IPS-18a (cell line): ENCODE measurements at regions not wholly inside any gene's neighbourhood (a gene's known extent, or its start where the extent isn't known, plus 50 kb on each side); places are given as distances from the start of the nearest gene placed in this dataset.
"Not testable (repeated sequence)": the region's sequence is repeated elsewhere in the genome, so short reads cannot be mapped to it uniquely, and the experiment has no call there.

Source experiments
- H3K27ac ChIP-seq: one replicate; pipeline ENCODE4 v1.5.1; 2013; ENCODE audit warnings: low read length
- H3K27me3 ChIP-seq: one replicate; pipeline ENCODE4 v1.6.1; 2013; ENCODE audit warnings: mild to moderate bottlenecking, low read length; ENCODE audit not compliant: control insufficient read depth, insufficient read depth
- H3K36me3 ChIP-seq: one replicate; pipeline ENCODE4 v1.6.1; 2013; ENCODE audit warnings: low read depth, low read length; ENCODE audit not compliant: control insufficient read depth
- H3K4me1 ChIP-seq: one replicate; pipeline ENCODE4 v1.6.1; 2013; ENCODE audit warnings: low read depth, low read length; ENCODE audit not compliant: control insufficient read depth
- H3K4me3 ChIP-seq: one replicate; pipeline ENCODE4 v1.5.1; 2013; ENCODE audit warnings: low read length
- H3K9ac ChIP-seq: one replicate; pipeline ENCODE4 v1.6.1; 2013; ENCODE audit warnings: mild to moderate bottlenecking, low read length, moderate library complexity
- H3K9me3 ChIP-seq: one replicate; pipeline ENCODE4 v1.6.1; 2013; ENCODE audit warnings: low read depth, low read length; ENCODE audit not compliant: control insufficient read depth

GRCh38 chr18:51569561-51569960 lies 372.1 kb upstream of the MEX3C start:
- Histone ChIP-seq H3K4me3 (no peak overlapping the region), H3K9ac (no peak overlapping the region), H3K4me1 (peaks cover 8% of the 10 kb centered on the region), H3K36me3 (no peaks in the 10 kb centered on the region), H3K27ac (no peak overlapping the region), H3K9me3 (no peaks in the 10 kb centered on the region), H3K27me3 (no peaks in the 10 kb centered on the region)

DNA sequence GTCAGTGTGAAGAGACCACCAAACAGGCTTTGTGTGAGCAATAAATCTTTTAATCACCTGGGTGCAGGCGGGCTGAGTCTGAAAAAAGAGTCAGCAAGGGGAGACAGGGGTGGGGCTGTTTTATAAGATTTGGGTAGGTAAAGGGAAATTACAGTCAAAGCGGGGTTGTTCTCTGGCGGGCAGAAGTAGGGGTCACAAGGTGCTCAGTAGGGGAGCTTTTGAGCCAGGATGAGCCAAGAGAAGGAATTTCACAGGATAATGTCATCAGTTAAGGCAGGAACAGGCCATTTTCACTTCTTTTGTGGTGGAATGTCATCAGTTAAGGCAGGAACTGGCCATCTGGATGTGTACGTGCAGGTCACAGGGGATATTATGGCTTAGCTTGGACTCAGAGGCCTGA lies 372.6 kb upstream of the MEX3C start:
- not testable (repeated sequence) for H3K4me3 ChIP-seq, H3K9ac ChIP-seq, H3K9me3 ChIP-seq, H3K4me1 ChIP-seq, H3K27me3 ChIP-seq, H3K27ac ChIP-seq, H3K36me3 ChIP-seq

- not testable (repeated sequence) for H3K4me1 ChIP-seq, H3K27me3 ChIP-seq, H3K9me3 ChIP-seq
Observed at GRCh38 chr18:51573886-51574285, 376.4 kb upstream of the MEX3C start.

GRCh38 chr18:51575171-51575570 lies 377.7 kb upstream of the MEX3C start:
- Histone ChIP-seq H3K4me3 (no peak overlapping the region), H3K27ac (no peak overlapping the region), H3K9me3 (no peaks in the 10 kb centered on the region), H3K9ac (no peak overlapping the region), H3K4me1 (no peaks in the 10 kb centered on the region), H3K36me3 (no peaks in the 10 kb centered on the region), H3K27me3 (no peaks in the 10 kb centered on the region)

More at GRCh38 chr18:51573886-51574285, 376.4 kb upstream of the MEX3C start:
- not testable (repeated sequence) for H3K36me3 ChIP-seq, H3K4me3 ChIP-seq, H3K27ac ChIP-seq, H3K9ac ChIP-seq

DNA sequence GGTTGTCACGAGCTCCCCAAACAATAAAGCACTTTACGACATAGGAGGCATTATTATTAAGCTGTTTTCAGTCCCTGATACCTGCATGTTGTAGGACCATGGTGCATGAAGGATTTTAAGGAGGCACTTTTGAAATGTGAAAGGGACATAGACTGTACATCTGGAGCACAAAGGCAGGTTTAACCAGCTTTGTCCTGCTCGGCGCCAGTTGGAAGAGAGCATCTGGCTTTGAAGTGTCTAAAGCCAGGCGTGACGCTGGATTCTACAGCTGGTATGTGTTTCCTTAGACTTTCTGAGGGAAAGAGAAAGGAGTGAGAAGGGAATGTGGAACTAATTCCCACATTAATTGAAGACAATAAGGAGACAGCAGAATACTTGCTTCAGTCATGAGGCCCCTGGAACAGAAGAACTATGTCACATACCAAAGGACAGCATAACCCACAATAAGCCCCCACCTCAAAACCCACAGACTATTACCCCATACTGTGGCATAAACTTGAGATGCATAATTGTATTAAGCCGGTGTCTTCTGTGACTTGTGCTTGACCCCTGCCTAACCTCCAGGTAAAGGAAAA lies 381.0 kb upstream of the MEX3C start:
- no peaks in the 10 kb centered on the region for H3K36me3 ChIP-seq
- no peak overlapping the region for H3K27ac ChIP-seq
- H3K27me3 ChIP-seq, result no peaks in the 10 kb centered on the region
- no peak overlapping the region for H3K9ac ChIP-seq
- no peaks in the 10 kb centered on the region for H3K4me1 ChIP-seq
- H3K4me3 ChIP-seq, result no peak overlapping the region
- no peaks in the 10 kb centered on the region for H3K9me3 ChIP-seq

DNA sequence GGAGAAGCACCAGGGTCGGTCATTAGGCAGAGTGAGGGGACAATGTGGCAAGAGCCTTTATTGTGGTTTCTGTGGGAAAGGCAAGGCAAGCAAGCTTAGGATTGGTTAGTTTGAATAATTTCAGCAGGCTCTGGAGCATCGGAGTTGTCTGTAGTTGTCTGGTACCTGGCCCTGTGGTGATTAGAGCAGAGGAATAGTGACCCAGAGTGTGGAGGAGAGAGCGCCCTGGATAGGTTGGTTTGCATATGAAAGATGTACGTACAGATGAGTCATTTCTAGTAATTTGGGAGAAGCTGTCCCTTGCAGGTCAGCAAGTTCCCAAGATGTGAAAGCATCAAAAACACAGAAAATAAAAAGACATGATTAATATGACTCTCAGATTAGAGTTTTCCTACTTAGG lies 383.1 kb upstream of the MEX3C start:
- no peak overlapping the region for H3K4me3 ChIP-seq
- no peaks in the 10 kb centered on the region for H3K4me1 ChIP-seq
- no peak overlapping the region for H3K27ac ChIP-seq
- H3K9ac ChIP-seq, result no peak overlapping the region
- H3K36me3 ChIP-seq, result no peaks in the 10 kb centered on the region
- no peaks in the 10 kb centered on the region for H3K27me3 ChIP-seq
- H3K9me3 ChIP-seq, result no peaks in the 10 kb centered on the region

DNA sequence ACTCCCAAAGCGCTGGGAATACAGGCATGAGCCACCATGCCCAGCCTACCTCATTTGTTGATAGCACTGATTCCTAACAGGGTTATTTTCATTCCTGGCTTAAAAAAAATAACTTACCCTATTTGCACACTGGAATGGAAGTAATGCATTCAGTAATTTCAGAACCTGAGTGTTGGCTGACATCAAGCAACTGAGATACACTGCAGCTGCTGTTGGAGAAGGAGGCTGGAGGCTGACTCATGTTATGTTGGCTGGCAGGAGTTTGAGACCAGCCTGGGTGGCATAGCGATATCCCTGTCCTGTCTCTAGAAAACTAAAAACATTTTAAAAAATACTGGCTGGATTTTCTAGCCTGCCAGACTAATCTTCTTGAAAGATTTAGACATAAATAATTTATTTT lies 385.1 kb upstream of the MEX3C start:
- Histone ChIP-seq H3K4me1 (no peaks in the 10 kb centered on the region), H3K27me3 (no peaks in the 10 kb centered on the region), H3K27ac (no peak overlapping the region), H3K4me3 (no peak overlapping the region), H3K9me3 (no peaks in the 10 kb centered on the region), H3K36me3 (no peaks in the 10 kb centered on the region), H3K9ac (no peak overlapping the region)

DNA sequence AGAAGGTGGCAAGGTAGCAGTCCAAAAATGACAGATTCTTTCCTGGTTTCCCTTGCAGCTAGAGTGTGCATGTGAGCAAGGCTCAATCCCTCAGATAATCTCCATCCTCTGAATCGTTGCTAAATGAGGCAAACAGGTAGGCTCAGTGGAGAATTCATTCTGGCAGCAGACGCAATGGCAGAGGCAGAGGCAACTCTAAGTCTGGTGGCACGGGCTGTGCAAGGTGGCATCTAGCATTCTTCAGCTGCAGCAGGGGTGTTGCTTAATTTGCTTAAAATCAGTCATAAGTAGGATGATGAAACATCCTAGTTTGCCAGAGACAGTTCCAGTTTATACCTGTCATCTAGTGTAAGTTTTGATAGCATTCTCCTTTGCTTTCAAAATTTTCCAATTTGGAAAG lies 391.1 kb upstream of the MEX3C start:
- Histone ChIP-seq H3K9ac (no peak overlapping the region), H3K4me3 (no peak overlapping the region), H3K36me3 (no peaks in the 10 kb centered on the region), H3K27ac (no peak overlapping the region), H3K9me3 (no peaks in the 10 kb centered on the region), H3K4me1 (no peaks in the 10 kb centered on the region), H3K27me3 (no peaks in the 10 kb centered on the region)

DNA sequence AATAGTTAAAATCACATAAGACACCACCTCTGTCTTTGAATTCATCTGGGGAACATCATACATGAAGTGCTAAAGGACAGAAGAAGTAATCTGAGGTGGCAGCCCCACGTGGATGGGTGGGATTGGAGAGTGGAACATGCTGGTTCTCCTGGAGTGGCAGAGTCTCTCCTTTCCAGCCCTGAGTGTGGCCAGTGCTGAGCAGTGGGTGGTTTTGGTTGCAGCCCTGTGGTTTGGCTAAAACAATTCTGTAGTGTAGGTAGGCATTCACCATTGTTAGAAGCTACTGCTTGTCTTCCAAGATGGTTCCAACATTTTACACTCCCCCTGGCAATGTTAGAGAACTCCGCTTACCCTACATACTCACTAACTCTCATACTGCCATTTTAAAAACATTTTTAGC lies 396.4 kb upstream of the MEX3C start:
- H3K4me1 ChIP-seq, result no peaks in the 10 kb centered on the region
- H3K27ac ChIP-seq, result no peak overlapping the region
- H3K9me3 ChIP-seq, result peaks cover 13% of the 10 kb centered on the region
- no peak overlapping the region for H3K4me3 ChIP-seq
- H3K9ac ChIP-seq, result no peak overlapping the region
- no peaks in the 10 kb centered on the region for H3K36me3 ChIP-seq
- no peaks in the 10 kb centered on the region for H3K27me3 ChIP-seq

GRCh38 chr18:51603111-51603510 lies 405.6 kb upstream of the MEX3C start:
- Histone ChIP-seq H3K4me3 (no peak overlapping the region), H3K9me3 (no peaks in the 10 kb centered on the region), H3K9ac (no peak overlapping the region), H3K4me1 (no peaks in the 10 kb centered on the region), H3K36me3 (no peaks in the 10 kb centered on the region), H3K27me3 (no peaks in the 10 kb centered on the region), H3K27ac (no peak overlapping the region)

- H3K4me3 ChIP-seq, result no peak overlapping the region
Observed at GRCh38 chr18:51603551-51603950, 406.1 kb upstream of the MEX3C start.

DNA sequence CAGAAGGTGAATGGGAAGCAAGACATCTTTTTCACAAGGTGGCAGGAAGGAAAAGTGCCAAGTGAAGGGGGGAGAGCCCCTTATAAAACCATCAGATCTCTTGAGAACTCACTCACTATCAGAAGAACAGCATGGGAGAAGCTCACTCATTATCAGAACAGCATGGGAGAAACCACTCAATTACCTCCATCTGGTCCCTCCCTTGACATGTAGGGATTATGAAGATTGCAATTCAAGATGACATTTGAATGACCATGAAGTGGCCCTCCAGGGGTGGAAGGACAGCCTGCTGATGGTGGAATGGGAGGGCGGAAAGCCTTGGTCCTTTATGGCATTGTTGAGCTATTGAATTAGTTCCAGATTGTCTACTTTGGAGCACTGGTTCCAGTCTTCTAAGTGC lies 413.0 kb upstream of the MEX3C start:
- no peaks in the 10 kb centered on the region for H3K27me3 ChIP-seq

More at GRCh38 chr18:51603551-51603950, 406.1 kb upstream of the MEX3C start:
- no peaks in the 10 kb centered on the region for H3K4me1 ChIP-seq
- H3K36me3 ChIP-seq, result no peaks in the 10 kb centered on the region
- H3K9ac ChIP-seq, result no peak overlapping the region
- H3K9me3 ChIP-seq, result no peaks in the 10 kb centered on the region
- H3K27me3 ChIP-seq, result no peaks in the 10 kb centered on the region
- H3K27ac ChIP-seq, result no peak overlapping the region

More for the DNA sequence above, 413.0 kb upstream of the MEX3C start:
- no peak overlapping the region for H3K4me3 ChIP-seq
- peaks cover 8% of the 10 kb centered on the region for H3K4me1 ChIP-seq
- H3K9ac ChIP-seq, result no peak overlapping the region
- no peaks in the 10 kb centered on the region for H3K36me3 ChIP-seq
- no peaks in the 10 kb centered on the region for H3K9me3 ChIP-seq
- no peak overlapping the region for H3K27ac ChIP-seq
